Mucosa of stomach (tissue), 1 donor: ENCODE measurements at regions not wholly inside any gene's neighbourhood (a gene's known extent, or its start where the extent isn't known, plus 50 kb on each side); places are given as distances from the start of the nearest gene placed in this dataset.

Source experiments
- H3K27me3 ChIP-seq: one replicate; pipeline ENCODE4 v1.7.0; 2013; ENCODE audit warnings: mild to moderate bottlenecking, low read length; ENCODE audit not compliant: control insufficient read depth, insufficient read depth
- H3K36me3 ChIP-seq: one replicate; pipeline ENCODE4 v1.7.0; 2013; ENCODE audit warnings: low read length; ENCODE audit not compliant: control insufficient read depth, insufficient read depth
- H3K4me1 ChIP-seq: one replicate; pipeline ENCODE4 v1.7.0; 2013; ENCODE audit warnings: mild to moderate bottlenecking, low read length; ENCODE audit not compliant: control insufficient read depth, insufficient read depth
- H3K4me3 ChIP-seq: one replicate; pipeline ENCODE4 v1.7.0; 2013; ENCODE audit warnings: low read length
- H3K9ac ChIP-seq: one replicate; pipeline ENCODE4 v1.7.0; 2013; ENCODE audit warnings: mild to moderate bottlenecking, low read length, moderate library complexity
- H3K9me3 ChIP-seq: one replicate; pipeline ENCODE4 v1.7.0; 2013; ENCODE audit warnings: mild to moderate bottlenecking, low read length, moderate library complexity; ENCODE audit not compliant: control insufficient read depth
- donor health status: Pancreatic carcinoma.

DNA sequence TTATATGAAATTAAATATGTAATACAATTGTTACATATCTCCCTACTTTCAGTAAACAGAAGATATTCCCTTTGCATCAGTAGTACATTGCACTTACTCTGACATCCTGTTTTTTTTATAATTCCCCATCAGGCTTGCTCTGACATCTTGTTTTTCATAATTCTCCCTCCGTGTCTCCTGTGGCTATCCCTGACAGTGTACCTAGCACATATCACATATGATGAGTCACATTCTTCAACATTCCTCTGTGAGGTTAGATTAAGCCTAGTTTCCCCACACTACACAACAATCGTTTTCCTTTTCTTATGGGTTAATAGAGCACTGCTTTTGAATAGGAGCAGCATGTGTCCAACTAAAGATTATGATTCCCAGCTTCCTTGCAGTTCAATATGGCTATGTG lies 250.6 kb upstream of the NPVF start:
- H3K4me3 ChIP-seq = no peak overlapping the region
- no peaks in the 10 kb centered on the region for H3K4me1 ChIP-seq
- H3K9me3 ChIP-seq = no peaks in the 10 kb centered on the region
- no peak overlapping the region for H3K9ac ChIP-seq
- H3K36me3 ChIP-seq = no peaks in the 10 kb centered on the region
- no peaks in the 10 kb centered on the region for H3K27me3 ChIP-seq

DNA sequence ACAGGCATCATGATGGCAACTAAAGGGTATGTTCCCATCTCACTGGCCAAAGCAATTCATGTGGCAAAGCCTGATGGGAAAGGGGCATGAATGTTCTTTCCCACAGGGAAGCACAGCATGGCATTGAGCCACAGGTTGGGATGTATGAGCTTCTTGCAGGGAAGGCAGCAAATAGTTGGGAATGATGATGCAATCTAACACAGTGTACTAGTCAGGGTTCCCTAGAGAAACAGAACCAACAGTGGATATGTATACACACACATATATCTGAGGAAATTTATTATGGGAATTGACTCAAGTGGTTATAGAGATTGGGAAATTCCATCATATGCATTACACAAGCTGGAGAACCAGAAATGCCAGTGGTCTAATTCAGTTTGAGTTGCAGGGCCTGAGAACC lies 253.6 kb upstream of the NPVF start:
- no peak overlapping the region for H3K4me3 ChIP-seq
- H3K9ac ChIP-seq = no peak overlapping the region
- H3K9me3 ChIP-seq = no peaks in the 10 kb centered on the region
- no peaks in the 10 kb centered on the region for H3K27me3 ChIP-seq
- H3K36me3 ChIP-seq = no peaks in the 10 kb centered on the region
- no peaks in the 10 kb centered on the region for H3K4me1 ChIP-seq

DNA sequence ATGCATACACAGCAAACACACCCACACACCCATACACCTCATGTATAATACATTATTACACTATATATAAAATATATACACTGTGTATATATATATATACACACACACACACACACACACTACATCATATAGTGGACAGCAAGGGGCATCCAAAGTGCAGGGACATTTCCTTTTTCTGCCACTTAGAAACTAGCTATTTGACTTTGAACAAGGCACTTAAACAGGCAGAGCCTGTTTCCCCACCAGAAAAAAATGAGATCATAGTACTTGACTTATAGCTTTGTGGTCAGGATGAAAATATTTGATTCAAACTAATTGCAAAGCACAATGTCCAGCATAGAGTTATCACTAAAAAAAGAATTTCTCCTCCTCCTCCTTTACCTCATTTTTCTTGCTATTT lies 254.3 kb upstream of the NPVF start:
- H3K9me3 ChIP-seq = no peaks in the 10 kb centered on the region
- H3K36me3 ChIP-seq = no peaks in the 10 kb centered on the region
- no peaks in the 10 kb centered on the region for H3K27me3 ChIP-seq
- H3K4me3 ChIP-seq = no peak overlapping the region
- H3K9ac ChIP-seq = no peak overlapping the region
- no peaks in the 10 kb centered on the region for H3K4me1 ChIP-seq

DNA sequence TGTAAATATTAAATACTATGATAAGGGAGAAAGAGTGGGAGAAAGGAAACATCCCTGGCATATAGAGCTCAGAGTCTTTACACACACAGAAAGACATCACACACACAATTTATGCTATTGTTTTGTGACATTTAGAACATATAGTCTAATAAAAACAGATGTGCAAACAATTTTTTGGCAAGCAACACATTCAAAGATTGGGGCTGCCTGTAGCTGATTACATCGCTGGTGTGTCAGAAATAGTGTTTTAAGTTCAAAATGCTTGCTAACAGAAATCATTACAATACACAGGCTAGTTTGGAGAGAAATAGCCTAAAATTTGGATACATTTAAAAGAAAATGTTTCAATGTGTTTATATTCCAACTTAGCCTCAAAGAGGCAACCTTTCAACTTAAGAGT lies 256.7 kb upstream of the NPVF start:
- no peak overlapping the region for H3K9ac ChIP-seq

DNA sequence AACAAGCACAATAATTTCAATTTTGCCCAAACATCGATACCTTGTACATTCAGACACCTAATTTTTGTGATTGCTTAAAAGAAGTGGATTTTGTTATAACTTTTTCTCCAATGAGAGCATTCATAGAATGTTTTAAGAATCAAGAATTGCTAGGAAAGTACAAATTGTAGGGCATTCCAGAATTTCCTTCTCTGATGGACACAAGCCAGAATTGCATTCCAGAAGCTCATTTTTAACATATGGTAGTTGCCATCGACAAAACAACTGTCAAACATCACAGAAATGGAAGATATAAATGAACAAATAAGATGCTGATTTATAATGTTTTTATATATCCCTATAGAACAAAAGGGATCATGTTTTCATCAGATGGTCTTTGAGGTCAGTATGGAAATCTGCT lies 258.4 kb upstream of the NPVF start:
- H3K36me3 ChIP-seq = no peaks in the 10 kb centered on the region
- H3K9ac ChIP-seq = no peak overlapping the region
- H3K27me3 ChIP-seq = no peaks in the 10 kb centered on the region
- peaks cover 8% of the 10 kb centered on the region for H3K4me1 ChIP-seq
- no peak overlapping the region for H3K4me3 ChIP-seq
- no peaks in the 10 kb centered on the region for H3K9me3 ChIP-seq

More for the DNA sequence above, 256.7 kb upstream of the NPVF start:
- no peaks in the 10 kb centered on the region for H3K9me3 ChIP-seq
- no peak overlapping the region for H3K4me3 ChIP-seq
- no peaks in the 10 kb centered on the region for H3K4me1 ChIP-seq
- H3K27me3 ChIP-seq = no peaks in the 10 kb centered on the region
- H3K36me3 ChIP-seq = no peaks in the 10 kb centered on the region

DNA sequence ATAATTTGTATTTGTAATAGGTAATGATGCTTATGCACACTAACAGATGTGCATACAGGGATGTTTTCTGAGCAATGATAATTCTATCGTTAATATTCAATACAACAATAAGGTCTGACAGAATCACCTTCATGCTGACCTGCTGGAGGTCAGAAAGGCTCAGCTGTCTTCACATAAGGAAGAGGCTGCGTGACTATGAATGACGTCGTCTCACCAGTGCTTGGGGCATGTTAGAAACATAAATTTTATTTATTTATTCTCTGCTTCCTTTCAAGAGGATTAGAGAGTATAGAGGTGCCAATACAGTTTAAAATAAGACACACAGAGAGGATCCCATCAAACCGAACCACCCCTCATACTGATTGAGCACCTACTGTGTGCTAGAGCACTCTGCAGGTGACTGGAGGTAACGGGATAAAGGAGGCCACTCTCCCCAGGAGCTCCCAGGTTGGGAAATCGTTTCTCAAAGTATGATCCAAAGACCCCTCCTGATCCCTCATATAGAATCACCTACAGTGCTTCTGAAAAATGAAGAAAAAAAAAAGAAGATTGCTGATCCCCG lies 265.6 kb upstream of the NPVF start:
- Histone ChIP-seq H3K4me3 (no peak overlapping the region), H3K9me3 (no peaks in the 10 kb centered on the region), H3K27me3 (no peaks in the 10 kb centered on the region), H3K4me1 (peaks cover 15% of the 10 kb centered on the region), H3K36me3 (no peaks in the 10 kb centered on the region), H3K9ac (no peak overlapping the region)

DNA sequence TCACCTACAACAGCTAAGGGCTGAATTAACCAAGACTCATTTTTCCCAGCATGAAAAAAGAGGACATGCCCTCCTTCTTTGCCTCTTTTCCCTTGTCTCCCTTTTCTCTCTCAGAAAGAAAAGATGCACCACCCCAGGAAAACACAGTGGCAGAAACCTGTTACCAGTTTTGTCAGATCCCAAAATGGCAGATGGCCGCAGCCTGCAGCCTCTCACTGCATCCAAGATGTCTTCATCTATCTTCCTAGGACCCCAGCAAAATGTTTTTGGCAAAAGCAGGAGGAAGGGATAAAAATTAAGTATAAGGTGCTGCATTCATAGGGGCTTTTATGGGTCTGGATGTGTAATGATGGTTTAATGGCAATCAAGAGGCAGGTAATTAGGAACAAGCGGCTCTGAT lies 266.6 kb upstream of the NPVF start:
- Histone ChIP-seq H3K4me1 (peaks cover 15% of the 10 kb centered on the region), H3K9ac (no peak overlapping the region), H3K27me3 (no peaks in the 10 kb centered on the region), H3K4me3 (no peak overlapping the region), H3K9me3 (no peaks in the 10 kb centered on the region), H3K36me3 (no peaks in the 10 kb centered on the region)

DNA sequence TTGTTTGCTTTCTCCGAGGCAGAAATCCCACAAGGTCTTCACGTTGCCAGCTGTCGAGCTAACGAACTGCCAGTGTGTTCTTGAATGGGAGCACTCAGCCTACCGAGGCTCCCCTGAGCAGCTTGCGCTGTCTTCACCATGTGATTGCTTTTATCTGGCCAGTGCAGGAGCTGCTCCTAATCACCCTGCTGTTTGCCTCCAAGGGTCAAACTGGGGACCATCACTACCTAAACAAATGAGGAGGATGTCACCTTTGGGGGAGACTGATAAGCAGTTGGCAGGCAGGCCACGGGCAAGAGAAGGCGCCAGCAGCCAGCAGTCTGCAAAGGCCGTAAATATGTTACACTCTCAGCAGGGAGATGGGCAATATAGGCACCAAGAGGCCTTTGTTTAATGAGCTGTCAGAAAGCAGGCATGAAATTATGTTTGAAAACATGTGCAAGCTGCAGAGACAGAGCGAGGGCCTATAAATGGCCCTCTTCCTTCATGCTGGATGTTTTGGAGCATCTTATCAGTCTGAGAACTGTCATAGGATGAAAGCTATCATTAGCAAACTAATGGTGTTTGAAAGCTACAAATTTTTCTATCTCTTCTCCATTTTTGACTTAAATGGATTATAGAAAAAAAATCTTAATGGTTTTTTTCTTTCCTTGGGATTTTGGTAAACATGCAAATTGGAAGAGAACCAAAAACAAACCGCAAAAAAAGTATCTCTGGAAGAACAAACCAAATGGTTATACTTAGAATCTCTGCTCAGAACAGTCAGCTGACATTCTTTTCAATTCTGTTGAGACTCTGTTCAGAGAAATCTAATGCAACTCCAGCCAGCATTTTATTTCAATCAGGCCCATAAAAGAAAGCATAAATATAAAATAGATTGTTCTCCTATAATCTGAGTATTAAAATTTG lies 267.3 kb upstream of the NPVF start:
- Histone ChIP-seq H3K9me3 (no peaks in the 10 kb centered on the region), H3K4me3 (no peak overlapping the region), H3K36me3 (no peaks in the 10 kb centered on the region), H3K27me3 (no peaks in the 10 kb centered on the region), H3K4me1 (peaks cover 12% of the 10 kb centered on the region), H3K9ac (no peak overlapping the region)

DNA sequence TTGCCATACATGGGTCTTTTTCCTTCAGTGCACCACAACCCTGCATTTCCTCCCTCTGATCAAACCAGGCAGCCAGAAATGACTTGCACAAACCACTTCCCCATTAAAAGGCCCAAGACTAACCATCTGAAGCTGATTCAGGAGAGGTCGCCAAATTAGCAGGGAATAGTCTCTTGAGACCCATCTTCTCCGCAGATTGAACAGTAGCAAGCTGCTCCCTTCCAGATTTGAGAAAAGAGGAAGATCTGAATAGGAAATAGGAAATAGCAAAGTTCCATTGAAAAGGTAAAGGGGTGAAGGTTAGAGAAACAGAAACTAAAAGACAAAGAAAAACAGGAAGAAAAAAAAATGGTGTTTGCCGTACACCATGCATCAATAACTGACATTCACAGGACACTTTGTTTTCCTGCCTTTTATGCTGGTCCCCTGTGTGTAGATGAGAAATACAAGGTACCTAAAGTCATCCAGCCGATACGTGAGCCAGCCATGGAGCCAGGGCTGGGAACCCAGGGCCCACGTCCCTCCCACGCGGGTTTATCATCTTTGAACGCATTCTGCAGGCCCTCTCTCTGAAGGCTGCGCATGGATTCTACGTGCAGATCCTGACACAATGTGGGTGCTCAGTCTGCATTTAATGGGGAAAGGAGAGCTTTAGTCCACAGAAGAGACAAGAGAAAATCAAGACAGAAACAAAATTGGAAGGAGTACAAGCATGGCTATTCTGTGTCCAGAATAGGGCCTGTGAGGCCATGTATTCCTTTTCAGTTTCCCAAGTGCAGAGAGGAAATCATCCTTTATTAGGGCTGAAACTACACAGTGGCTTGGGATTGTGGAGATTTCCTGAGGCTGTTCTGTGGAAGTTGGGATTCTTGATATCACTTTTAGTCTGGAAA lies 268.4 kb upstream of the NPVF start:
- H3K4me3 ChIP-seq = no peak overlapping the region
- H3K4me1 ChIP-seq = peaks cover 7% of the 10 kb centered on the region
- no peaks in the 10 kb centered on the region for H3K27me3 ChIP-seq
- no peaks in the 10 kb centered on the region for H3K36me3 ChIP-seq
- no peak overlapping the region for H3K9ac ChIP-seq
- no peaks in the 10 kb centered on the region for H3K9me3 ChIP-seq

DNA sequence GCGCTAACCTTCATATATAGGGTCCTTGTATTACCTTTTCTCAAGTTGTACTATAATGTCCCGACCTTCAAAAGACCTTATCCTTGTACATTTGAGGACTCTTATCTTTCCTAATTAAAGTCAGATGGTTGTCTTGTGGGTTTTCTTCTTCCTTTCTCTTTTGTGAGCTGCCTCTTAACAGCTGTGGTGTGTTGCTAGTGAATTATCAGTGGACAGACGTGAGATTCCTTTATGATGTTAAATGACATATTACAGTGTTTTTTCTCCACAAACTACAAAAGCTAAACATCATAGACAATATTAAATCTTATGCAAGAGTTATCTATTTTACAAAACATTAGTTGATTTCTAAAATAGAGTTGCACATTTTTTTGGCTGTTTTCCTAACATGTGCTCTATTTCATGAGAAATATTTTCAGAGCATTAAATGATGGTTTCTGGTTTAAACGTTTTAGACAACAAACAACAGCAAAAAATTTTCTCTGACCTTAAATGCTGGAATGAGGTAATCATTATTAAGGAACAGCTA lies 272.2 kb upstream of the NPVF start:
- Histone ChIP-seq H3K4me3 (no peak overlapping the region), H3K36me3 (no peaks in the 10 kb centered on the region), H3K9me3 (no peaks in the 10 kb centered on the region), H3K4me1 (peaks cover 1% of the 10 kb centered on the region), H3K27me3 (no peaks in the 10 kb centered on the region), H3K9ac (no peak overlapping the region)

DNA sequence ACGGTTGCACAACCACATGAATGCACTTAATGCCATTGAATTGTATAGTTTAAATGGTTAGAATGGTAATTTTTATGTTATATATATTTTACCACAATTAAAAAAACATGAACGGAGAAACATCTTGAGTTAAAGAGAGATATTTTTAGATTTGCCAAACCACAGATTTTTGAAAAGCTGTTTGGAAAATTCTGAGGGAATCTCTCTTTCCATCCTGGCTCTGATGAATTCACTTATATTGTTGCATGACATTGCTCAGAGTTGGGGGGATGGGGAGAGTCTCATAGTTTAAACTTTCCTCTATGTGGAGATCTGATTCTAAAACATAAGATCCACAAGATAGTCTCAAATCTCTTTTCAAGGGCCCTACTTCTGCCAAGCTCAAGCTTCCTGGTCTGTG lies 275.0 kb upstream of the NPVF start:
- no peak overlapping the region for H3K9ac ChIP-seq
- H3K4me1 ChIP-seq = no peaks in the 10 kb centered on the region
- no peak overlapping the region for H3K4me3 ChIP-seq
- H3K9me3 ChIP-seq = no peaks in the 10 kb centered on the region
- no peaks in the 10 kb centered on the region for H3K36me3 ChIP-seq
- no peaks in the 10 kb centered on the region for H3K27me3 ChIP-seq
